GM19468 (cell line): ENCODE measurements at regions not wholly inside any gene's neighbourhood (a gene's known extent, or its start where the extent isn't known, plus 50 kb on each side); places are given as distances from the start of the nearest gene placed in this dataset.

ENCODE experiments used
- ATAC-seq: cut with Tn5 transposase; IDR thresholded peaks from one replicate; pipeline ENCODE4 v1.9.1; 2021; ENCODE audit warnings: mild to moderate bottlenecking, moderate library complexity, moderate number of reproducible peaks; ENCODE audit not compliant: unreplicated experiment; ENCODE audit errors: extremely low read depth

- ATAC-seq: no peak
Observed at GRCh38 chr19:29367791-29368222, 154.9 kb upstream of the UQCRFS1 start.

- ATAC-seq: no peak
Observed at GRCh38 chr19:29370276-29370675, 155.5 kb upstream of the VSTM2B start.

- ATAC-seq: no peak
Observed at GRCh38 chr19:29371251-29372090, 154.3 kb upstream of the VSTM2B start.

GRCh38 chr19:29372091-29372415 is 153.7 kb upstream of the VSTM2B start:
- ATAC-seq: no peak

GRCh38 chr19:29372461-29372860 is 153.3 kb upstream of the VSTM2B start:
- no peak for ATAC-seq

- no peak for ATAC-seq
Observed at GRCh38 chr19:29372921-29373797, 152.6 kb upstream of the VSTM2B start.

- ATAC-seq: no peak
Observed at GRCh38 chr19:29375429-29376119, 150.2 kb upstream of the VSTM2B start.

GRCh38 chr19:29376855-29377354 is 148.9 kb upstream of the VSTM2B start:
- no peak for ATAC-seq

GRCh38 chr19:29378126-29378525 is 147.7 kb upstream of the VSTM2B start:
- ATAC-seq: no peak

GRCh38 chr19:29378543-29379080 is 147.2 kb upstream of the VSTM2B start:
- no peak for ATAC-seq

GRCh38 chr19:29379257-29380021 is 146.4 kb upstream of the VSTM2B start:
- ATAC-seq: no peak

GRCh38 chr19:29380581-29380980 is 145.2 kb upstream of the VSTM2B start:
- ATAC-seq: no peak

- ATAC-seq: no peak
Observed at GRCh38 chr19:29381353-29382203, 144.2 kb upstream of the VSTM2B start.

GRCh38 chr19:29383696-29384095 is 142.1 kb upstream of the VSTM2B start:
- no peak for ATAC-seq

GRCh38 chr19:29384656-29385055 is 141.1 kb upstream of the VSTM2B start:
- ATAC-seq: no peak

- no peak for ATAC-seq
Observed at GRCh38 chr19:29385191-29385795, 140.5 kb upstream of the VSTM2B start.

- no peak for ATAC-seq
Observed at GRCh38 chr19:29386970-29387369, 138.8 kb upstream of the VSTM2B start.

- no peak for ATAC-seq
Observed at GRCh38 chr19:29387586-29387985, 138.2 kb upstream of the VSTM2B start.
